ENCODE measurements at regions not wholly inside any gene's neighbourhood (a gene's known extent, or its start where the extent isn't known, plus 50 kb on each side); places are given as distances from the start of the nearest gene placed in this dataset.

DNA sequence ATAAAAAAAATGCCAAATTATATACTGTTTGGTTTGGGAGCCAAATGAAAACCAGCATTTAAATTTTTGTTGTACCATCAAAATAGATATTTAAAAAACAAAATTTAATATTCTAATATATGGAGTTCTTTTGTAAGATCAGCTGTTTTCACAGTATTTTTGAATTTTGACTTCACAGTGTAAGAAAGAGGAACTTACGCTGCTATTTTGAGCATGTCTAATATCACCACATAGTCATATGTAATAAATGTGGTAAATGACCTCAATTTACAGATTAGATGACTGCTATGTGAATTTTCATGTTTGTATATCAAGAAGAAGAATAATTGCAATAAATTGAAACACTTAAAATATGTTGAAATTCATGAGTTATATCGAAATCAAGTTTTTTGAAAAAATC is 189.6 kb downstream of the ARRDC4 start:
- Histone ChIP-seq H3K79me2 (ENCODE audit: insufficient read depth, low read depth, low read length) (no peaks in the 10 kb centered on the region), H4K20me1 (ENCODE audit: insufficient read depth, low read length) (no peaks in the 10 kb centered on the region), H3K4me3 (ENCODE audit: low read depth, low read length, poor library complexity, severe bottlenecking) (no peak overlapping the region), H3K4me2 (ENCODE audit: low read length) (peak overlapping the region; percentile 53), H3K27ac (ENCODE audit: low read depth, low read length, poor library complexity, severe bottlenecking) (peak overlapping the region; percentile 40), H3K36me3 (ENCODE audit: insufficient read depth, low read length) (no peaks in the 10 kb centered on the region), H3K9me3 (ENCODE audit: low read length) (no peaks in the 10 kb centered on the region; the same call in 1 of the 2 replicates), H3K4me1 (ENCODE audit: insufficient read depth, low read length, poor library complexity, severe bottlenecking) (peaks cover 47% of the 10 kb centered on the region), H3K9me2 (ENCODE audit: insufficient read depth, low read length) (no peaks in the 10 kb centered on the region), H2AFZ (ENCODE audit: low read length) (peak overlapping the region; percentile 57; the same call in 1 of the 2 replicates)
- ChIA-PET POLR2A (interaction anchor here (3.1 kb wide), 1 partner anchor 10 kb away, joined by 12 read pairs; no protein-coding TSS in a partner anchor), CTCF (ENCODE audit: unreplicated experiment) (no interaction called here)
- BruUV-seq (replicated peaks): no TSS peak
- intact Hi-C loops (cut with micrococcal nuclease; ENCODE audit: unreplicated experiment): no loop called here
- DNase-seq (ENCODE audit: low spot score): peak; percentile 28
- no peak for TF ChIP-seq EZH2phosphoT487 (IDR thresholded peaks at IDR 0.05; ENCODE audit: borderline replicate concordance, low read depth, low read length)
- TF ChIP-seq CTCF (conservative IDR thresholded peaks at IDR 0.05; ENCODE audit: low read length): no peak

DNA sequence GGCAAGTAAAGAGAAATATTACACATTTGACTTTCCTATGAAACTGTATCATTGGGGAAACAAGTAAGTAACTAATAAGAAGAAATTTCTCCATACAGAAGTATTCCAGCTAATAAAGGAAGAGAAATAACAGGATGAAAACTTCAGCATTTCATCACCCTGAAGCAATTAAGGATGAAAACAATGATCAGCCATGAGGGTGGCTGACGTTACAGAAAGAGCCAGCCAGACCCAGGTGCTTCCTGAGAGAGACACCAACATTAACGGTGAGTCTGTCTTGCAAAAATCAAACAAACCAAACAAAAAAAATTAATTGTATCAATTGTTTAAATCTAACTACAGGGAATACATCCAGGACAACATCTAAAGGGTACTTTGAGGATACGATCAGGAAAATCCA is 190.0 kb downstream of the ARRDC4 start:
- H3K4me1 ChIP-seq (ENCODE audit: insufficient read depth, low read length, poor library complexity, severe bottlenecking): peaks cover 47% of the 10 kb centered on the region
- intact Hi-C loops (cut with micrococcal nuclease; ENCODE audit: unreplicated experiment): no loop called here
- H3K4me2 ChIP-seq (ENCODE audit: low read length): peak overlapping the region; percentile 53
- no peaks in the 10 kb centered on the region for H3K9me2 ChIP-seq (ENCODE audit: insufficient read depth, low read length)
- ChIA-PET CTCF (ENCODE audit: unreplicated experiment) (no interaction called here), POLR2A (interaction anchor here (3.1 kb wide), 1 partner anchor 10 kb away, joined by 12 read pairs; no protein-coding TSS in a partner anchor)
- peak overlapping the region; percentile 57; the same call in 1 of the 2 replicates for H2AFZ ChIP-seq (ENCODE audit: low read length)
- BruUV-seq (replicated peaks): no TSS peak
- H3K27ac ChIP-seq (ENCODE audit: low read depth, low read length, poor library complexity, severe bottlenecking): peak overlapping the region; percentile 40
- no peaks in the 10 kb centered on the region for H3K36me3 ChIP-seq (ENCODE audit: insufficient read depth, low read length)
- no peaks in the 10 kb centered on the region for H4K20me1 ChIP-seq (ENCODE audit: insufficient read depth, low read length)
- TF ChIP-seq EZH2phosphoT487 (IDR thresholded peaks at IDR 0.05; ENCODE audit: borderline replicate concordance, low read depth, low read length) (no peak), CTCF (conservative IDR thresholded peaks at IDR 0.05; ENCODE audit: low read length) (no peak)
- H3K79me2 ChIP-seq (ENCODE audit: insufficient read depth, low read depth, low read length): no peaks in the 10 kb centered on the region
- DNase-seq (ENCODE audit: low spot score): peak; percentile 30
- no peak overlapping the region for H3K4me3 ChIP-seq (ENCODE audit: low read depth, low read length, poor library complexity, severe bottlenecking)
- no peaks in the 10 kb centered on the region; the same call in 1 of the 2 replicates for H3K9me3 ChIP-seq (ENCODE audit: low read length)

DNA sequence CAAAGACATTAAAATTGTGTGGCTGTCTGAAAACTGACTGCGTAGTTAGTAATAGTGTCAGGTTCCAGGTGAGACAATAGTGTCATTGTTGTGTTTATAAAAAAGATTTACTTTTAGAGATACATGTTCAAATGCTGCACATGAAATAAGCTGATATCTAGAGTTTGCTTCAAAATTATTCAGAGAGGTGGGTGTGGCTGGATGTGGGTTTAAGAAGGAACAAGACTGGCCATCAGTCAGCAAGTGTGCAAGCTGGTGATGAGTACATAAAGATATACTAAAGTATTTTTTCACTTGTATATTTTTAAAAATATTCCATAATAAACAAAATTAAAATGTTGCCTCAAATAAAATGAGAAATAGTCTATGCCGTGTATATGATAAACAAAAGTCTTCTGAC is 190.6 kb downstream of the ARRDC4 start:
- Histone ChIP-seq H3K79me2 (ENCODE audit: insufficient read depth, low read depth, low read length) (no peaks in the 10 kb centered on the region), H3K4me1 (ENCODE audit: insufficient read depth, low read length, poor library complexity, severe bottlenecking) (peaks cover 47% of the 10 kb centered on the region), H3K9me2 (ENCODE audit: insufficient read depth, low read length) (no peaks in the 10 kb centered on the region), H2AFZ (ENCODE audit: low read length) (peak overlapping the region; percentile 57; the same call in 1 of the 2 replicates), H3K27ac (ENCODE audit: low read depth, low read length, poor library complexity, severe bottlenecking) (peak overlapping the region; percentile 40), H4K20me1 (ENCODE audit: insufficient read depth, low read length) (no peaks in the 10 kb centered on the region), H3K9me3 (ENCODE audit: low read length) (no peaks in the 10 kb centered on the region; the same call in 1 of the 2 replicates), H3K36me3 (ENCODE audit: insufficient read depth, low read length) (no peaks in the 10 kb centered on the region), H3K4me3 (ENCODE audit: low read depth, low read length, poor library complexity, severe bottlenecking) (no peak overlapping the region), H3K4me2 (ENCODE audit: low read length) (peak overlapping the region; percentile 53)
- ChIA-PET POLR2A (interaction anchor here (3.1 kb wide), 1 partner anchor 9 kb away, joined by 12 read pairs; no protein-coding TSS in a partner anchor), CTCF (ENCODE audit: unreplicated experiment) (no interaction called here)
- no peak for TF ChIP-seq CTCF (conservative IDR thresholded peaks at IDR 0.05; ENCODE audit: low read length)
- no peak for TF ChIP-seq EZH2phosphoT487 (IDR thresholded peaks at IDR 0.05; ENCODE audit: borderline replicate concordance, low read depth, low read length)
- no peak for DNase-seq (ENCODE audit: low spot score)
- intact Hi-C loops (cut with micrococcal nuclease; ENCODE audit: unreplicated experiment): no loop called here
- BruUV-seq (replicated peaks): no TSS peak
